CD4-positive, alpha-beta T cell treated with Interleukin-17A for 1 hour (primary cell): ENCODE measurements at regions not wholly inside any gene's neighbourhood (a gene's known extent, or its start where the extent isn't known, plus 50 kb on each side); places are given as distances from the start of the nearest gene placed in this dataset.

Source experiments
- DNase-seq: peaks from one replicate; pipeline ENCODE4 v3.0.0-alpha.2; 2020

DNA sequence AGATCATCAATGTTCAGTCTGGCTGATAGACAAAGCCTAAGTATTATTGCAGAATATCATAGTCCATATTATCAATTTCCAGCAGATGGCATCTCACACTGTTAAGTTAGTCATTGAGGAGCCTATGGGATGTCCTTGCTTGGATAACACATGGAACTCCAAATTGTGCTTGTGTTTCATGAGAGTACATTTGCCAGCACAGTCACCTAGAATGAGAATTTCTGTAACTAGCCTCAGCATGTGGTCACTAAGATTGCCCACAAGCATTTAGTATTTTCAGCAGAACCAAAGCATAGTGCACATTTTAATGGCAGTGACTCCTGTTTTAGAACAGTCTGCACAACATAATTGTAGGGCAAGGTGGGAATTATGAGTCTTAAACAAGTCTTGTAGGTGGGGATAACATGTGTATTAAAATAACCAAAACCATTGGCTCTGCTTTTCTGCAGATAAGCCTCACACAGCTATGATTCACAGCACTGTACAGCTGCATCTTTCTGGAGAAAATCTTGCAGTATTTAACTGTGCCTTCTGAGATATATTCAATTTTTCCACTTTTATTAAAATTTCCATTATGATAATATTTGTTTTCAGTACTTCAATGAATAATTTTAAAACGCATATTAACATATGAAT is 882.8 kb upstream of the SOX9 start:
- DNase-seq = no peak

DNA sequence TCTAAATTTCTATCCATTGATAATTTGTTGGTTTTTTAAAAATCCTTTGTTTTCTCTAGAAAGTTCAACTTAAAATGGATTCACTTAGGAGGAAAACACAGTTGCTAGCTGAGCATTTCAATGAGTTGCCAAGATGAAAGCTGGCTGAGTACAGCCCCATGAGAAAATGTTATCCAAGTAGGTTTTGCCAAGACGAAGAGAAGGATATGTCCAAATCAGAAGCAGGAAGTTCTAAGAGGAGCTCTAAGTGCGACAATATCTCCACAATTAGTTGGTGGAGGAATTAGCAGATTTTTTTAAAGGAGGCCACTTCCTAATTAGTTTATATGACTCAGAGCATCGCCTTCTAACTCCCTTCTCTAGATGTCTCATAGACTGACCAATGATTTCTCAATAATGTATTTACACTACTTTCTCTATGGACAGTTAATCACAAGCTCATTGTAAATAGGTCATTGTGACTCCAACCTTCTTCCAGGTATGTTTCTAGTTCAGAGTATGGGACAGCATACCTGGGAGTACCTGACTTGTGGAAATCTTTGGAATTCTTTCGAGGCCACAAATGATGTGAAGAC is 873.3 kb upstream of the SOX9 start:
- DNase-seq = no peak

DNA sequence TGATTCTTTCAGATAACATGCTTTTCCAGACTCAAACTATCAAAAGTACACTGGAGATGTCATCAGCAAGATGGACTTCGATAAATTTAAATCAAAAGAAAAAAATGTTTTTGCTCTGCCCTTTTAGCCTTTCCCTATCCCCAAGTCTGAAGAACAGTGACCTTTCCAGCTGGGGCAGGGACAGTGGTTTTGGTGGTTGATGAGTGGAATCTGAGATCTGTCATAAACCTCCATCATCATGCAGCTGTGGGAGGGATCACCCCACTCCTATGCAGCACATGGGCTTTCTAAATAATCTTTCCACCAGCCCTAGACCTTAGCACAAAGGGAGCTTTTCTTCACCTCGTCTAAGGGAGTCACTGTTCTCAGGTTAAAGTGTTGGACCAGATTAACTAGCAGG is 869.5 kb upstream of the SOX9 start:
- no peak for DNase-seq

DNA sequence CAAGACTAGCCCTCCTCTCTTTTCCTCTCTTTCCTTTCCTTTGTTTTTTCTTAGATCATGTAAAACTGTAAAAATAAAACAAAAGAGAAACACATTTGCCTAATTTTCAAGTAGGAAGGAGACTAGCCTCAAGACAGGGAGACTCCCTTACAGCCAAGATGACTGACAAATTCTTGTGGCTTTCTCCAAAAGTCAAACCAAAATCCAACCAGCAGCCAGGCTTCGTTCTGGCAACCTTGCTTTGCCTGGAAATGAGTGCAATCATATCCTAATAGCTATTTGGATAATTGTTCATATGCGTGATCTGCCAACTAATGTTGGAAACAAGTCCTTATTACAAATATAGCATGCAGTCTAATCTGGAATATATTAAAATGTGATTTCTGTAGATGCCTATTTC is 868.9 kb upstream of the SOX9 start:
- DNase-seq = no peak

DNA sequence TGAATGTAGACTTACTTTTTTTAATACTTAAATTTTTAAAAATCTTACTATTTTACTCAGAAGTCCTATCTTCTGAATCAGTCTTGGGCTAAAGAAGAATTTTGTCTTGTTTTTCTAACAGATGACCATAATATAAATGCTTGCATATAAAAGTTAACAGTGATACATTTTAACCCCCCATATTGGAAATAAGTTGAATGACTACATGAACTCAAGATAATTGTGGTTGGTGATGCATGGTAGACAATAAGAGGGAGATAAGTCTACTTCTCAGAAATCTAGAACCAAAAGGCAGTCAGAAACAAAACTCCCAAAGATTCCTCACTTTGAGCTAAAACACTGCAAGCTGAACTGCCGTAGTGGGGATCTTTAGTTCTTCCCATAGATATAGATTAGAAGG is 868.4 kb upstream of the SOX9 start:
- DNase-seq = no peak

DNA sequence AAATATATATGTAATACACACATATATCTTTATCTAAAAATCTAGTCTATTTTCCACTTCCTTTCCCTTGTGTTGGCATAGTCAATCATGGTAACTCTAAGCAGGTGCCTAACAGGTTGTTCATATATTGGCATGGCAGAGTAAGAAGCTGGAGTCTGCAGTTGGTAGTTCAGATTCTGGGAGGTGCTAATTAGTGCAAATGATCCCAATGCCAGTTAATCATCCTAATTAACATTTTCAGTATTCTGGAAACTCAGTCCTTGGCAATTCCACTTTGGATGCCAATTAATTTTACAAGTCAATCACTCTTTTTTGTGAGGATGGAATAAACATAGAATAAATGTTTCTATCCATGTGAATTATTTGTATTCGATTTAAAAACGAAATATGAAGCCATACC is 863.7 kb upstream of the SOX9 start:
- DNase-seq = no peak

DNA sequence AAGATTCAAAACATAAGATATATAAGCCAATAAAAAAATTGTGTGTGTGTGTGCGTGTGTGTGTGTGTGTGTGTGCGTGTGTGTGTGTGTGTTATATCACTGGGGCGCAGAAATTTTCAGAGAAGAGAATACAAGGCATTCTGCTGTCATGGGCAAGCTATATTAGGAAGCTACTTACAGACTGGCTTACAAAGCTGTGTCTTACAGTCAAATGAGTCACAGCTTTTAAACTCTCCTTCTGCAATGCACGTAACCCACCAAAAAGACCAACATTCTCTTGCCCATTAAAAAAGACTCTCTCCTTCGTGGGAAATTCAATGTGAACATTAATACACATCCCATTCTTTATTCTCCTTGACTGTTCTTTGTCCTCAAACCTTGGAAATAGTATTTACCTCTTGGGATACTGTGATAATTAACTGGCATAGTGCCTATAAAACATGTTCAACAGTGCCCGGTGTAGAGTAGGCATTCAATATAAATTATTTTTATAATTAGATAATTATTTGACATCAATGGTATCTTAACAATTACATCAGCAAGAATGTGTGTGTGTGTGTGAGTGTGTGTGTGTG is 860.4 kb upstream of the SOX9 start:
- no peak for DNase-seq

DNA sequence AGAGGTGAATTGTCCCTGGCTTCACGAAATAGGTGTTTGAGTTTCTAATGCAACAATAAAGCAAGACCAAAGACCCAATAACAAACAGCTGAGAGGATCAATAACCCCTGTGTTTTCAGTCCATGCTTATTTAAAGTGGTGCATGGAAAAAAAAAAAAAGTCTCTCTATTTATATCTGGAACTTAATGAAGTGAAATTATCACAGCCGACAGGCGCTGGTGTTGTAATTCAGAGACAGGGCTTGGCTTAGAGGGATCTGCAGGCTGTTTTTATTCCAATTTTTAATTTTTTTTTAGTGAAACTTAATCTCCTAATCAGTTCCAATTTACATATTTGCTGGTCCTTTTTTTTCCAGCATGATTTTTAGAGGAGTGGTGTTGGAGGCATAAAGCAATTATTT is 858.2 kb upstream of the SOX9 start:
- DNase-seq = no peak

DNA sequence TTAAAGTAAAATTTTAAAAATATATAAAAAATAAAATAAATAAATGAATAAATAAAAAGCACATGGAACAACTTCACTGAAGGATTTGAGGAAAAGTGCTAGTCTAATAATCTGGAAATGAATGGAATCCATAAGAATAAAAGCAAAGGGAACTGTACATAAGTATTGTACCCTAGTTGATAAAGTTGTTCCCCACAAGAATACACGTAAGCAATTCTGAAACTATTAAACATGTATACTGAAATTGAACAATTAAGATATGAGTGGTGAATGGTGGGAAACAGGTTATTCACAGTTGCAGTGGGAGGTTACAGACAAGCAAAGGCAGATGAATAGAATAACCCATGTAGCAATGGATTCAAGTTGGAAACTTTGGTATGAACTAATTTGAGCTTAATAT is 853.2 kb upstream of the SOX9 start:
- no peak for DNase-seq

DNA sequence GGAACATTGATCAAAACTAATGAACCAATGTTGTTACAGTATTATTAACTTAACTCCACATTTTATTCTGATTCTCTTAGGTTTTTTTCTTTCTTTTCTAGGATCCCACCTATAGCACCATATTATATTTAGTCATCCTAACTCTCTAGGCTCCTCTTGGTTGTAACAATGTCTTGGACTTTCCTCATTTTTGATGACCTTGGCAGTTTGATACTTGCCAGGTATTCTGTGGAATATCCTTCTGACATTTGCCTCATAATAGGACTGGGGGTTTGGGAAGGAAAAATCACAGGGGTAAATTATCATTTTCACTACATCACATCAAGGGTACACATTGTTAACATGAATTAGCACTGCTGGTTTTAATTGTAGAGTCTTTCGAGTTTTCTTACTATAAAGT is 851.6 kb upstream of the SOX9 start:
- DNase-seq = no peak

DNA sequence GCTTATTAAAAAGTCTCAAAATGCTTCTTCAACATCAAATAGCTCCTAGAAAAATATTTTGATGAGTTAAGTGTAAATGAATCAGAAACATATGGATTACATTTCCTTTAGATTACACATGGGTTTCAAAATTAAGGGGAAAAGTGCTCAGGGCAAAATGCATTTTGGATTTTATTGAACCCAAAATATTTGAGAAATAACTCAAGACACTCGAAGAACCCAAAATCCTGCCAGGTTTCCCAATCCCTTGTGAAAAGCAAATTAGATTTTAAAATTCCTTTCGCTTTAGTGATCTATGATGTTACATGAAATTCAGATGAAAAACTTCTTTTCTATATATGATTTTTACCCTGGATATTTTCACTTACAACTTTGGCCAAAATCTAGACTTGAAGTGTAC is 847.4 kb upstream of the SOX9 start:
- no peak for DNase-seq

DNA sequence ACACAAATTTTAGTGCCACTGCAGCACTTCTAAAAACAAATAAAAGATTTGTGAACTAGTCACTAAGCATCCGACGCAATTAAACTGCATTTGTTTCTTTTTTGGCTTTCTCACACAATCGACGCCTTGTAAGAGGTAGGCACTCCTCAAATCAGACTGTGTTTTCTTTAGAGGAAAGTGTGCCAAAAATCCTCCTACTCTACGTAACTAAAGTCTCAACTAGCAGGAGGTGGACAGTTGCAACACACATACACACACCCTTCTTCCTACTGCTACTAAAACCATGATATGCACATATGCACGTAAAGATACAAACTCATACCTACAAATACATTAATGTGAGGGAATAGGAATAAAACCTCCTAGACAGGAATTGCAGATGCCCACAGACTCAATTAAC is 844.7 kb upstream of the SOX9 start:
- DNase-seq = no peak

DNA sequence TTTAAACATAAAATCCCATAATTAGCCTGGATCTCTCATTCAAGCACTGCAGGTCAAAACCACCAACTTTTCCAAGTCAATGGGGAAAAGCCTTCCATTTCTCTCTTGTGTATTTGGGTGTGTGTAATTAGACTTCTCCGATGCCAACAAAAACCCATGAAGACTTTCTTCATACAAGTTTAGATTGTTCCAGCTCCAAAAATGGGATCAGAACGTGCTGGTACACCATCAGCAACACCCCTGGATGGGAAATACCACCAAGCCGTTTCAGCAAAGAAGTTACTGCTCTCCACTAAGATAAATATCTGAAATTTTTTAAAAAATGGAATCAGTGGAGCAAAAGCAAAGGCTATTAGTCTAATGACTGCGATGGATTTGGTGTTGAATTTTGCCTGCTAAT is 837.3 kb upstream of the SOX9 start:
- no peak for DNase-seq

DNA sequence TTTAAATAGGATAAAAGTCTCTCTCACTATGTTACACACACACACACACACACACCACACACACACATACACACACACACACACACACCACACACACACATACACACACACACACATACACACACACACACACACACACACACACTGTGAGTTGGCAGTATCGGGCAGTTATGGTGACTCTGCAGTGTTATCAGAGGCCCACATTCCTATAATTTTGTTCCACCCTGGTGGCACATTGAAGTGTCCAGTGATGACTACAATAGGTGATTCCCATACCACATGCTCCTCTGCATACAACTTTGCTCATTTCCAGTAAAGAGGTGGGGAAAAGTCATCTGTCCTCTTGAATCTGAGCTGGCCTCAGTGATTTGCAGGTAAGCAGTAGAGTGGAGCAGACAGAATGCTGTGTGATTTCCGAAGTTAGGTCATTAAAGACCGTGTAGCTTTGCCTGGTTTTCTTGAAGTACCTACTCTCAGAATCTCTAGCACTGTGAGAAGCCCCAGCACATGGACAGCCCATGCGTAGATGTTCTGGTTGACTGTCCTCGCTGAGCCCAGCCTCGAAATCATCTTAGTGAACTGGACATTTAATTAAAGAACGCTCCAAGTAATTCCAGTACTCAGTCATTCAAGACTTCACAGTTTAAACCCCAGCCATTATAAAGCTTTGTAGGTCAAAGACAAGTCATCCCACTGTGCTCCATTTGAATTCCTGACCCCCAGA is 836.6 kb upstream of the SOX9 start:
- DNase-seq = no peak

DNA sequence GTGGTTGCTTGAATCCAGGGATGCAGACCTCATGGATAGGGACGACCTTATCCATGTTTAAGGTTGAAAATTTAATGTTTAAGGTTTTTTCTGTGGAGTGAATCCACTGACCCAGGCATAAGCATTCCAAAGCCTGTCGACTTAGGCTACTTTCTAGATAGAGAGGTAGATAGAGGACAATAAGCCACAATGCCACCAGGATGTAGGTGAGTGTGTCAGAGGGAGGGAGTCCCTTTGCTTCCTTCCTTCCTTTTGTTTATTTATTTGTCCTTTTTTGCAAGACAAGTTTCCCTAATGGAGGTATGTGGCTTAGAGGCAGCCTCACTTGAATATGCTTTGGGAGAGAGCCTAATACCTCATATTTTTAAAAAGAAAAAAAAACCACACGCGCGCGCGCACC is 834.2 kb upstream of the SOX9 start:
- no peak for DNase-seq

DNA sequence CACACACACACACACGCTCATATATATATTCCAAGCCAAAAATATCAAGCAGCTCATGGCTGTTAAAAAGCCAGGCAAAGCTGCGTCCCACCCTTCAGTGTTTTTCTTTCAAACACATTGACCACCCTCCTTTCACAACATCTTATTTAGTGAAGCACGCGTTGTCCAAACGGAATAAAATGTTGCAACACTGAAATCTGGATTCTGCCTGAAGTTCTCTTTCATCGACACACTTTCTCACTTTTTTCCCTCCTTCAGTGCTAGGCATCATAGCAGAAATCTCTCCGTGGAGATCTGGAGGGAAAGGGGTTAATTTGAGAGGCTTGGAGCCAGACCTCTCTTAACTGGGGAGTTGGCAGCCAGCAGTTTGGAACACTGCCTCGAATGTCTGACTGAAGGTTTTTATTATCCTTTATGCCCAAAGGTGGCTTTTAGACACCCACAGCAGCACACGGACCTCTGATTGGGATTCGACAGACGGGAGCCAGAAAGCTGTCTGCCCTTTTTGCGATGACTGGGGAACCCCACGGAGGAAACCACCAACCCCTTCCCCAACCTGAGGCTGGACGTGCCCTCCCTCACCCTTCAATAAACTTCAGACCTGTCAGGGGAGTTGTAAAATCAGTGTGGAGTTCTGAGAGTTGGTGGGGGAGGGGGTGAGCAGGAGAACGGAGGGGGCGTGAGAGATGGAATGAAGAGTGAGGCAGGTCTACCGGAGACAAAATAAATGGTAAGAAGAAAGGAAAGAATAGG is 833.6 kb upstream of the SOX9 start:
- DNase-seq = no peak

DNA sequence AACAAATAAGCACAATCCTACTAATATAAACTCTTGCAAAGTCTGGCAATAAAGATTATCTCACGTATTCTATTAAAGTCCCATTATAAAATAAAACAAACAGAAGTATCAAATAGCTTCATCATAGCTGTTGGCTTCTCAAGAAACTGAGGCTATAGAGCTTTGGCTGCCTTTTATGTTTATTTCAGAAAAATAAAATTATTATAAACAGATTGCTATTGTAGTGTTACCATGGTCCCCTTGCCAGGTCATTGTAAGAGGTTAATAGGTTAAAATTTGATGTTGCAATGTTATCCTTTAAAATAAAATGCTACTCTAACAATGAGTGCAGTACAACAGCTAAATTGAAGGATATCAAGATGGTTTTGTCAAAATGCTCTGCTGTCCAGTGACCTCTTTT is 828.8 kb upstream of the SOX9 start:
- no peak for DNase-seq

DNA sequence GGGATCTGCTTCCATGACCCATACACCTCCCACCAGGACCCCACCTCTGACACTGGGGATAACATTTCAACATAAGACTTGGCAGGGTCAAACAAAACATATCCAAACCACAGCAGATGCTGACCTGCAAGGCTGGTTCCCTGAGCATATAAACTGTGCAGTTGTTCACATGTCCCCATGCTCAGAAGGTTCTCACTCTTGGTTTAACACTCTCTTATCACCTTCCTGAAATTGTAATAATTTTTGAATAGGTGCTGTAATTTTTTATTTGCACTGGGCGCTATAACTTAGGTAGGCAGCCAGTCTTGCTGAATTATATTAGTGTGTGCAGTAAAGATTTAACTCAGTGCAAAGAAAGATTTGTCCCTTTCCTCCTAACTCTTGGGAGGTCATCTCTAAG is 824.8 kb upstream of the SOX9 start:
- DNase-seq = no peak

DNA sequence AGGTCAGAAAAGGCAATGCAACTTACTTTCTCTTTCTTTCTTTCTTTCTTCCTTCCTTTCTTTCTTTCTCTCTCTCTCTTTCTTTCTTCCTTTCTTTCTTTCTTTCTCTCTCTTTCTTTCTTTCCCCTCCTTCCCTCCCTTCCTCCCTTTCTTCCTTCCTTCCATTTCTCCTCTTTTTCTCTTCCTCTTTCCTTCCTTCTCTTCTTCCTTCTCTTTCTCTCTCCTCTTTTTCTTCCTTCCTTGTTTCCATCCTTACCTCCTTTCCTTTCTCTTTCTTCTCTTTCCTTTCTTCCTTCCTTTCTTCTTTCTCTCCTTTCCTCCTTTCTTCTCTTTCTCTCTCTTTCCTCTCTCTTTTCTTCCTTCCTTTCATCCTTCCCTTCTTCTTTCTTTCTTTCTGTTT is 819.8 kb upstream of the SOX9 start:
- DNase-seq = no peak

DNA sequence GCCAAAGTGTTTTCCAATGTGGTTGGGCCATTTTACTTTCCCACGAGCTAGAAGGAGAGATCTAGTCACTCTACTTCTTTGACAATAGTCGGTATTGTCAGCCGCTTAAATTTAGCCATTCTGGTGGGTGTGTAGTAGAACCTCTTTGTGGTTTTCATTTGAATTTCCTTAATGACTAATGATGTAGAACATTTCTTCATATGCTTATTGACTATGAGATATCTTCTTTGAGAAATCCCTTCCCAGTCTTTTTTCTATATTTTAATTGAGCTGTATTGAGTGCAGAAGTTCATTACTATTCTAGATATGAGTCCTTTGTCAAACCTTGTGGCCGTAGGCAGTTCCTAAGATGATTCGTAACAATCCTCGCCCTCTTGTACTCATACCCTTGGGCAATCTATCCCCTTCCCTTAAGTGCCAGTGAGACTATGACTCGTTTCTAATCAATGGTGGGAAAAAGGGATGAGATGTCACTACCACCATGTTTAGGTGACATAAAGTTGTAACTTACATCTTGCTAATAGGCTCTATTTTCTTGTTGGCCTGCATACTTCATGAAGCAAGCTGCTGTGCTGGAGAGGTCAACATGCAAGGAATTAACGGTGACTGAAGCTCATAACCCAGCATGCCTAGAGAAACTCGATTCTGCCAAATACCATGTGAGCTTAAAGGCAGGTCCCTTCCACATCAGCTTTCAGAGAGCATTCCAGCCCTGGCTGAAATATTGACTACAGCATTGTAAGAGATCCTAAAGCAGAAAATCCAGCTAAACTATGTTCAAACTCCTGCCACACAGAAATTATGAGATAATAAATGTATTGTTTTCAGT is 817.9 kb upstream of the SOX9 start:
- no peak for DNase-seq

DNA sequence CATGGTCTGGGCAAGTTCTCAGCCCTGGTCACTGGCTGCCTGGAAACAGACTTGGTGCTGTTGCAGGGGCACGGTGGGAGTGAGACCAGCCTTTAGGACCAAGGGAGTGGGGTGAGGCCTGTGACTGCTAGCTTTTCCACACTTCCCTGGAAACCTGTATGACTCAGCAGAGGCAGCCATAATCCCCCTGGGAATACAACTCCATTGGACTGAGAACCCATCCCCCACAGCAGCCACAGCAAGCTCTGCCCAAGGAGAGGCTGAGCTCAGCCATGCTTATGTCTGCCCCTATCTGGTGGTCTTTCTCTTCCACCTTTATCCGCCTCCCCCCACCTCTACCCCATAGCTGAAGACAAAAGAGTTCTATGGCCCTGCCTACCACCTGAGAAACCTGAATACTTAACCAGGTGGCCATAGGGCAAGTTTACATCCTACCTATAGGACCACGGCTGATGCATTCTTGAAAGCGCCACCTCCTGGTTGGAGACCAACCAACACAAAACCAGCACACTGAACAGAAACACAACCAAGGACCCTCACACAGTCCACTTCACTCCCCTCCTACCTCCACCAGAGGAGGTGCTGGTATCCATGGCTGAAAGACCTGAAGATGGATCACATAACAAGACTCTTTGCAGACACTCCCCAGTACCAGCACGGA is 816.2 kb upstream of the SOX9 start:
- DNase-seq = no peak

DNA sequence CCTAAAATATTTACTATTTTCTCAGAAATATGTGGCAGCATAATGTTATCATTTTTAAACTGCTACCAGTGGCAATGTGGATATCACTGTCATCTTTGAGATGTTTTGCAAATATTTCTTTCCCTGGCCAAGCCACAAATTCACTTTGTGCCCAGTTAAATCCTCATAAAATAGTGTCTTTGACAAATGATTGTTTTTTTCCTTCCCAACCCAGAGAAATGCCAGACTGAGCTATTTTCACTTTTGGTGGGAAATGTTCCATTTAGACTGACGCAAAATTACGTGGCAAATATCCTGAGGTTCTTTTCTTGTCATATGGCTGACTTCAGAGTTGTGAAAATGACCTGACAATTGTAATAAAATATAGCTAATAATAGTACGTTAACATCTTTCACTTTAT is 807.0 kb upstream of the SOX9 start:
- no peak for DNase-seq
